Kidney (tissue), 13 donors: ENCODE measurements at regions not wholly inside any gene's neighbourhood (a gene's known extent, or its start where the extent isn't known, plus 50 kb on each side); places are given as distances from the start of the nearest gene placed in this dataset.
A peak's percentile ranks its signal among the peaks of the same experiment; 100 is the strongest.

Source experiments
- DNase-seq, 5 donors: peaks; one replicate each; pipeline ENCODE4 v3.0.0-alpha.2; 2013 to 2020
- FAIRE-seq: peaks from 2 replicates; lab custom pipeline; 2012; peaks lifted over from hg19 to GRCh38; lab: Jason Lieb, UNC
- H3K27ac ChIP-seq, 2 donors: one replicate each; pipeline ENCODE4 v1.7.0; 2013; ENCODE audit warnings: low read depth in 2 of 2, low read length in 2 of 2, inconsistent platforms in 1 of 2
- H3K27me3 ChIP-seq: one replicate; pipeline ENCODE4 v1.7.1; 2013; ENCODE audit warnings: low read length, inconsistent platforms; ENCODE audit not compliant: control insufficient read depth, insufficient read depth
- H3K36me3 ChIP-seq, 3 donors: one replicate each; pipeline versions ENCODE4 v1.7.0 to v1.7.1; 2013; ENCODE audit warnings: low read length in 3 of 3, control low read depth in 1 of 3, inconsistent platforms in 1 of 3; ENCODE audit not compliant: insufficient read depth in 3 of 3, control insufficient read depth in 2 of 3
- H3K4me1 ChIP-seq, 3 donors: one replicate each; pipeline versions ENCODE4 v1.7.0 to v1.7.1; 2013; ENCODE audit warnings: low read length in 3 of 3, inconsistent platforms in 1 of 3, low read depth in 1 of 3; ENCODE audit not compliant: control insufficient read depth in 2 of 3, insufficient read depth in 2 of 3
- H3K4me3 ChIP-seq, 3 donors: one replicate each; pipeline versions ENCODE4 v1.7.0 to v1.8.1; 2013; ENCODE audit warnings: low read length in 3 of 3, control low read depth in 1 of 3, inconsistent platforms in 1 of 3
- H3K9ac ChIP-seq, 3 donors: one replicate each; pipeline versions ENCODE4 v1.7.0 to v1.7.1; 2013; ENCODE audit warnings: low read length in 3 of 3, control low read depth in 1 of 3, inconsistent platforms in 1 of 3
- H3K9me3 ChIP-seq, 3 donors: one replicate each; pipeline versions ENCODE4 v1.7.0 to v1.7.1; 2013; ENCODE audit warnings: low read length in 3 of 3, control low read depth in 1 of 3, inconsistent platforms in 1 of 3; ENCODE audit not compliant: control insufficient read depth in 2 of 3, insufficient read depth in 1 of 3
- CTCF ChIP-seq: IDR thresholded peaks from 3 replicates; pipeline ENCODE4 v1.5.1; 2012; ENCODE audit warnings: mild to moderate bottlenecking, moderate library complexity, borderline replicate concordance; ENCODE audit not compliant: insufficient read depth; ENCODE audit errors: extremely low read depth
- intact Hi-C: fragments of 100-400 bp; cut with DNase I; formaldehyde crosslinking; loops from one replicate; pipeline ENCODE4 v1.11.1; 2022
- donor health status: control.
- donor health status: control.
- donor health status: control.
- donor health status: control.
- donor health status: control.
- donor health status: DM: yes; HTN: yes; CAD: no.
- donor health status: Normal renal cell carcinoma (clear cell type).

GRCh38 chr12:78501825-78502224 is 362.7 kb upstream of the SYT1 start:
- TF ChIP-seq CTCF = no peak

GRCh38 chr12:78519422-78519821 is 345.2 kb upstream of the SYT1 start:
- intact Hi-C loops = no loop called here
- no peaks in the 10 kb centered on the region for H3K36me3 ChIP-seq
- no peaks in the 10 kb centered on the region for H3K27me3 ChIP-seq
- no peaks in the 10 kb centered on the region for H3K9me3 ChIP-seq
- H3K27ac ChIP-seq = no peak overlapping the region
- H3K4me3 ChIP-seq = no peak overlapping the region
- H3K4me1 ChIP-seq = no peaks in the 10 kb centered on the region
- DNase-seq (no peak), FAIRE-seq (no peak)
- H3K9ac ChIP-seq = no peak overlapping the region
- no peak for TF ChIP-seq CTCF

More at GRCh38 chr12:78501825-78502224, 362.7 kb upstream of the SYT1 start:
- Histone ChIP-seq H3K36me3 (no peaks in the 10 kb centered on the region), H3K4me1 (no peaks in the 10 kb centered on the region), H3K27ac (no peak overlapping the region), H3K9ac (no peak overlapping the region), H3K9me3 (no peaks in the 10 kb centered on the region), H3K4me3 (no peak overlapping the region), H3K27me3 (no peaks in the 10 kb centered on the region)
- DNase-seq (no peak), FAIRE-seq (no peak)
- intact Hi-C loops = no loop called here

- H3K27me3 ChIP-seq = no peaks in the 10 kb centered on the region
- intact Hi-C loops = no loop called here
- FAIRE-seq (no peak), DNase-seq (peak in 3 of 5 donors; percentile 11 to 21 (median 19))
- no peak overlapping the region for H3K27ac ChIP-seq
- H3K4me1 ChIP-seq = no peaks in the 10 kb centered on the region
- no peaks in the 10 kb centered on the region for H3K9me3 ChIP-seq
- no peak overlapping the region for H3K9ac ChIP-seq
- no peak overlapping the region for H3K4me3 ChIP-seq
- no peak for TF ChIP-seq CTCF
- no peaks in the 10 kb centered on the region for H3K36me3 ChIP-seq
Measured at GRCh38 chr12:78530100-78530765, 334.3 kb upstream of the SYT1 start.
